Neural crest cell (in vitro differentiated cells): ENCODE measurements at regions not wholly inside any gene's neighbourhood (a gene's known extent, or its start where the extent isn't known, plus 50 kb on each side); places are given as distances from the start of the nearest gene placed in this dataset.
"Not testable (repeated sequence)": the region's sequence is repeated elsewhere in the genome, so short reads cannot be mapped to it uniquely, and the experiment has no call there.

Source experiments
- DNase-seq: peaks from one replicate; pipeline ENCODE4 v3.0.0; 2021; ENCODE audit warnings: low read depth, mixed read lengths, low spot score
- H3K27ac Mint-ChIP-seq: one replicate; pipeline ENCODE4 v1.8.0; 2021; ENCODE audit warnings: mild to moderate bottlenecking, mixed read lengths; ENCODE audit not compliant: unreplicated experiment
- H3K27me3 Mint-ChIP-seq: 2 replicates; pipeline ENCODE4 v1.8.0; 2021; ENCODE audit warnings: low read depth, mild to moderate bottlenecking, mixed read lengths
- H3K36me3 Mint-ChIP-seq: 2 replicates; pipeline ENCODE4 v1.8.0; 2021; ENCODE audit warnings: low read depth, mild to moderate bottlenecking, mixed read lengths
- H3K4me1 Mint-ChIP-seq: 2 replicates; pipeline ENCODE4 v1.8.0; 2021; ENCODE audit warnings: mixed read lengths
- H3K4me3 Mint-ChIP-seq: one replicate; pipeline ENCODE4 v1.8.0; 2021; ENCODE audit warnings: mild to moderate bottlenecking, mixed read lengths
- H3K9me3 Mint-ChIP-seq: 2 replicates; pipeline ENCODE4 v1.8.0; 2021; ENCODE audit warnings: mixed read lengths
- CTCF ChIP-seq: fragments of 200-600 bp; sonication (generic); conservative IDR thresholded peaks from 2 replicates; pipeline ENCODE4 v1.5.0; 2021; ENCODE audit warnings: antibody characterized with exemption, mild to moderate bottlenecking

DNA sequence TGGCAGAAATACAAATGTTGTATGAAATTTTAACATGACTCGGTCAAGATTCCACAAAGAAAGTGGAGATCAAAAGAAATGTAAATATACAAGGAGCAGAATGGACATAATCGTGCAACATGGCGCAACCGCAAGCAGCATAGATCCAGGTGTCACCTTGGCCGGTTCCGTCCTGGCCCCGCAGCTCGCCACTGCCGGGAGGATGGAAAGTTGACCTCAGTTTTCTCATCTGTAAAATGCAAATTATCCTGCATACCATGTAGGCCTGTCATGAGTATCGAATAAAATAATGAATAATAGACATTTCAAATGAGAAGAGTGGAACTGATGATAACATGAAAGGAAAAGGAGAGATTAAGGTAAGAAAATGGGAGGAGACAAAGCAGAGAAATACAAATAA is 427.3 kb upstream of the SMIM21 start:
- no peak for DNase-seq
- Mint-ChIP-seq H3K36me3 (no peaks in the 10 kb centered on the region), H3K27me3 (no peaks in the 10 kb centered on the region), H3K9me3 (no peaks in the 10 kb centered on the region), H3K27ac (no peak overlapping the region), H3K4me1 (no peaks in the 10 kb centered on the region), H3K4me3 (no peak overlapping the region)
- TF ChIP-seq CTCF: no peak

DNA sequence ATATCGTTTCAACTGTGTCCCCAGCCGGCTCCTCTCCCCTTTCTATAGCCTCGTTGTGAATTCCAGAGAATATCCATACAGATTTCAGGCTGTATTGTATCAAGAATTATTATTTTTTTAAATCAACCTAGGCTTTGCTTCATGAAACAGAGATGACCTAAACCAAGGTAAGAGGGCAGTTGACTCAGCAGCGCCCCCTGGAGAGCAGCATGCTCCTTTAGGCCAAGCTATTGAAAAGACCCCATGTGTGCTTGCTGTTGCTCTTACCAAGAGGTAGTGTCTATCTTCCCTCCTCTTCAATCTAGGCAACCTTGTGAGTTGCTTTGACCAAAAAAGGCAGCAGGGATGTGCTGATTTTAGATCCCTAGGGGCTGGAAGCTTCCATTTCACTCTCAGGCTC is 426.7 kb upstream of the SMIM21 start:
- no peaks in the 10 kb centered on the region for H3K36me3 Mint-ChIP-seq
- H3K9me3 Mint-ChIP-seq: no peaks in the 10 kb centered on the region
- H3K27me3 Mint-ChIP-seq: no peaks in the 10 kb centered on the region
- H3K4me3 Mint-ChIP-seq: no peak overlapping the region
- peak; percentile 7 for DNase-seq
- TF ChIP-seq CTCF: peak; percentile 52
- no peak overlapping the region for H3K27ac Mint-ChIP-seq
- H3K4me1 Mint-ChIP-seq: no peaks in the 10 kb centered on the region

DNA sequence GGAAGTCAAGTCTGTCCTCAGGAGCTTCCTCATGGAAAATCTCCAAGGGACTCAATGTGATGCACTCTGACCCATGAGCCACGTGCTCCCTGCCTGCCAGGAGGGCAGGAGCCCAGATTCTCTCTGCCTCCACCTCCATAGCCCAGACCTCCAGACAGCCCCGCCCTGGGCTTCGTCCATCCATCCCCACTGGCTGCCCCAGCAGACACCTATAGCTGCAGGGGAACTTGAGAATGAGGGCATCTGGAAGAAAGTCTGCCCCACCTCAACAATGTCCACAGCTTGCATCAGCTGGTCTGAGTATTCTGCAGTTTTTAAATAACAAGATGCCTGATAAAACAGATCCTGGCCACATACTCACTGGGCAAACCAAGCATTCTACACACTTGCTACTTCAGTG is 418.8 kb upstream of the SMIM21 start:
- no peaks in the 10 kb centered on the region for H3K9me3 Mint-ChIP-seq
- no peaks in the 10 kb centered on the region for H3K27me3 Mint-ChIP-seq
- TF ChIP-seq CTCF: no peak
- no peak for DNase-seq
- H3K27ac Mint-ChIP-seq: no peak overlapping the region
- no peaks in the 10 kb centered on the region for H3K4me1 Mint-ChIP-seq
- H3K36me3 Mint-ChIP-seq: no peaks in the 10 kb centered on the region
- H3K4me3 Mint-ChIP-seq: no peak overlapping the region

GRCh38 chr18:75845413-75845812 is 417.9 kb upstream of the SMIM21 start:
- Mint-ChIP-seq H3K27me3 (no peaks in the 10 kb centered on the region), H3K9me3 (peaks cover under 1% of the 10 kb centered on the region), H3K27ac (no peak overlapping the region), H3K4me1 (no peaks in the 10 kb centered on the region), H3K36me3 (no peaks in the 10 kb centered on the region), H3K4me3 (no peak overlapping the region)
- DNase-seq: no peak
- TF ChIP-seq CTCF: no peak

GRCh38 chr18:75844146-75844545 is 416.6 kb upstream of the SMIM21 start:
- DNase-seq: no peak
- Mint-ChIP-seq H3K27ac (no peak overlapping the region), H3K4me1 (no peaks in the 10 kb centered on the region), H3K4me3 (no peak overlapping the region), H3K27me3 (no peaks in the 10 kb centered on the region), H3K36me3 (no peaks in the 10 kb centered on the region), H3K9me3 (peaks cover 3% of the 10 kb centered on the region)
- no peak for TF ChIP-seq CTCF

- no peak overlapping the region for H3K4me3 Mint-ChIP-seq
- no peak for TF ChIP-seq CTCF
- H3K27ac Mint-ChIP-seq: no peak overlapping the region
- no peaks in the 10 kb centered on the region for H3K27me3 Mint-ChIP-seq
- H3K9me3 Mint-ChIP-seq: peaks cover 3% of the 10 kb centered on the region
- H3K4me1 Mint-ChIP-seq: no peaks in the 10 kb centered on the region
- no peak for DNase-seq
- H3K36me3 Mint-ChIP-seq: no peaks in the 10 kb centered on the region
These were observed 412.6 kb upstream of the SMIM21 start for GRCh38 chr18:75840131-75840530.

- not testable (repeated sequence) for H3K4me3 Mint-ChIP-seq, H3K9me3 Mint-ChIP-seq, H3K36me3 Mint-ChIP-seq, DNase-seq, H3K27me3 Mint-ChIP-seq, H3K4me1 Mint-ChIP-seq, H3K27ac Mint-ChIP-seq
These were observed 412.2 kb upstream of the SMIM21 start for GRCh38 chr18:75839686-75840085.
